A673 (cell line): ENCODE measurements at regions not wholly inside any gene's neighbourhood (a gene's known extent, or its start where the extent isn't known, plus 50 kb on each side); places are given as distances from the start of the nearest gene placed in this dataset.

Experiments
- BruUV-seq: library from RNA; stranded (reverse); fragments of 400-500 nt; replicated peaks from 2 replicates; lab custom pipeline; 2021; lab: Mats Ljungman, UMichigan
- CTCF ChIA-PET: fragments of 300-600 bp; sonication (Branson Sonifier 250); formaldehyde crosslinking; loops from one replicate; lab custom pipeline; 2022; ENCODE audit warnings: antibody characterized with exemption; lab: Charles Lee
- POLR2A ChIA-PET: fragments of 300-600 bp; sonication (Branson Sonifier 250); formaldehyde crosslinking; loops from one replicate; lab custom pipeline; 2022; ENCODE audit warnings: antibody characterized with exemption; ENCODE audit not compliant: low non-redundant PET; lab: Charles Lee
- DNase-seq: peaks from one replicate; pipeline ENCODE4 v3.0.0-alpha.2; 2015; ENCODE audit warnings: low spot score
- H3K27ac ChIP-seq: fragments of 200-600 bp; sonication (generic); 2 replicates; pipeline ENCODE4 v1.5.1; 2016; ENCODE audit warnings: mixed run types, low read depth, mild to moderate bottlenecking, mixed read lengths, antibody characterized with exemption, low read length; ENCODE audit not compliant: poor library complexity, severe bottlenecking
- H3K27me3 ChIP-seq: fragments of 200-600 bp; sonication (generic); replicated peaks from 2 replicates; pipeline ENCODE4 v1.6.1; 2017; ENCODE audit warnings: mixed run types, low read depth, mild to moderate bottlenecking, mixed read lengths, antibody characterized with exemption, low read length; ENCODE audit not compliant: insufficient read depth, poor library complexity
- H3K36me3 ChIP-seq: fragments of 200-600 bp; sonication (generic); 2 replicates; pipeline ENCODE4 v1.6.1; 2016; ENCODE audit warnings: mixed run types, mild to moderate bottlenecking, mixed read lengths, antibody characterized with exemption, low read length; ENCODE audit not compliant: insufficient read depth, poor library complexity, severe bottlenecking
- H3K4me1 ChIP-seq: fragments of 200-600 bp; sonication (generic); 2 replicates; pipeline ENCODE4 v1.6.1; 2017; ENCODE audit warnings: mixed run types, mild to moderate bottlenecking, mixed read lengths, antibody characterized with exemption, low read length; ENCODE audit not compliant: insufficient read depth, poor library complexity, severe bottlenecking
- H3K4me3 ChIP-seq: fragments of 200-600 bp; sonication (generic); 2 replicates; pipeline ENCODE4 v1.5.1; 2016; ENCODE audit warnings: low read depth, mixed run types, mild to moderate bottlenecking, mixed read lengths, low read length; ENCODE audit not compliant: poor library complexity, severe bottlenecking
- H3K9me3 ChIP-seq: fragments of 200-600 bp; sonication (generic); 2 replicates; pipeline ENCODE4 v1.6.1; 2016; ENCODE audit warnings: mixed run types, low read depth, mild to moderate bottlenecking, mixed read lengths, antibody characterized with exemption, low read length; ENCODE audit not compliant: poor library complexity, severe bottlenecking
- EZH2 ChIP-seq: fragments of 200-600 bp; sonication (generic); IDR thresholded peaks from 2 replicates; pipeline ENCODE4 v1.6.1; 2017; ENCODE audit warnings: borderline replicate concordance, low read depth, mild to moderate bottlenecking, mixed read lengths, antibody characterized with exemption, low read length; ENCODE audit not compliant: poor library complexity, severe bottlenecking
- intact Hi-C: fragments of 100-400 bp; cut with micrococcal nuclease; formaldehyde crosslinking; loops from one replicate; pipeline ENCODE4 v1.10.0; 2022; ENCODE audit not compliant: unreplicated experiment
- TF ChIP-seq, protein P1 (sequence below): fragments of 300-800, 200-600 bp; sonication (generic); conservative IDR thresholded peaks from 2 replicates; pipeline ENCODE4 v1.5.1; 2017; ENCODE audit warnings: low read depth, mild to moderate bottlenecking, antibody characterized with exemption, low read length, moderate library complexity, mixed read lengths

DNA sequence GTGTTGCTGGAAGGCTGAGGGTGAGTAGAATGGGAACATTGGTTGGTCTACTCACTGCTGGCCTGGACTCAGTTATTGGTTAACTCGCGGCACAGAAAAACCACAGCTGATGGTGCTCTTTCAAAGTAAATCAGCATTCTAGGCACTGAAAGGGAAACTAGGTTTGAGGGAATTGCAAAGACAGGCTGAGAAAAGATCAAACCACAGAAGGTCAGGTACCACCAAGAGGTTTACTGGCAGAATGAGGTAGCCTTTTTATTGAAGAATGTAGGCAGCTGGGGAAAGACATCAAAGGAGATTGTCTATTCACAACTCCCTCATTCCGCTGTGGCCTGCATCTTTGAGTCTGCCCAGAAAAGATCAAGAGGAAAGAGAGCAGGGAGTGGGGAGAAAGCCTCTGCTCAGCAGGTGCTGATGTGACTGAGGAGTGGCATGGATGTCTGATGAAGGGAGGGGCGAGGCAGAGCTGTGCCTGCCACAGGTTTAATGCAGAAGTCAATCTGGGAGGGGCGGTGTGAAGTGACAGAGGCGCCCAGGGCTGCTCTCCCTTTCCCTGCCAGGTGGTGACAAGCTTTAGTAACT is 255.5 kb downstream of the MAN2A1 start:
- Histone ChIP-seq H3K27ac (no peak overlapping the region), H3K4me3 (no peak overlapping the region), H3K9me3 (peaks cover under 1% of the 10 kb centered on the region), H3K36me3 (no peaks in the 10 kb centered on the region), H3K27me3 (no peaks in the 10 kb centered on the region), H3K4me1 (peaks cover 13% of the 10 kb centered on the region)
- intact Hi-C loops: no loop called here
- ChIA-PET CTCF (no interaction called here), POLR2A (no interaction called here)
- DNase-seq: no peak
- TF ChIP-seq, protein P1, sequence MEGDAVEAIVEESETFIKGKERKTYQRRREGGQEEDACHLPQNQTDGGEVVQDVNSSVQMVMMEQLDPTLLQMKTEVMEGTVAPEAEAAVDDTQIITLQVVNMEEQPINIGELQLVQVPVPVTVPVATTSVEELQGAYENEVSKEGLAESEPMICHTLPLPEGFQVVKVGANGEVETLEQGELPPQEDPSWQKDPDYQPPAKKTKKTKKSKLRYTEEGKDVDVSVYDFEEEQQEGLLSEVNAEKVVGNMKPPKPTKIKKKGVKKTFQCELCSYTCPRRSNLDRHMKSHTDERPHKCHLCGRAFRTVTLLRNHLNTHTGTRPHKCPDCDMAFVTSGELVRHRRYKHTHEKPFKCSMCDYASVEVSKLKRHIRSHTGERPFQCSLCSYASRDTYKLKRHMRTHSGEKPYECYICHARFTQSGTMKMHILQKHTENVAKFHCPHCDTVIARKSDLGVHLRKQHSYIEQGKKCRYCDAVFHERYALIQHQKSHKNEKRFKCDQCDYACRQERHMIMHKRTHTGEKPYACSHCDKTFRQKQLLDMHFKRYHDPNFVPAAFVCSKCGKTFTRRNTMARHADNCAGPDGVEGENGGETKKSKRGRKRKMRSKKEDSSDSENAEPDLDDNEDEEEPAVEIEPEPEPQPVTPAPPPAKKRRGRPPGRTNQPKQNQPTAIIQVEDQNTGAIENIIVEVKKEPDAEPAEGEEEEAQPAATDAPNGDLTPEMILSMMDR: no peak
- no peak for TF ChIP-seq EZH2
- BruUV-seq: no TSS peak

DNA sequence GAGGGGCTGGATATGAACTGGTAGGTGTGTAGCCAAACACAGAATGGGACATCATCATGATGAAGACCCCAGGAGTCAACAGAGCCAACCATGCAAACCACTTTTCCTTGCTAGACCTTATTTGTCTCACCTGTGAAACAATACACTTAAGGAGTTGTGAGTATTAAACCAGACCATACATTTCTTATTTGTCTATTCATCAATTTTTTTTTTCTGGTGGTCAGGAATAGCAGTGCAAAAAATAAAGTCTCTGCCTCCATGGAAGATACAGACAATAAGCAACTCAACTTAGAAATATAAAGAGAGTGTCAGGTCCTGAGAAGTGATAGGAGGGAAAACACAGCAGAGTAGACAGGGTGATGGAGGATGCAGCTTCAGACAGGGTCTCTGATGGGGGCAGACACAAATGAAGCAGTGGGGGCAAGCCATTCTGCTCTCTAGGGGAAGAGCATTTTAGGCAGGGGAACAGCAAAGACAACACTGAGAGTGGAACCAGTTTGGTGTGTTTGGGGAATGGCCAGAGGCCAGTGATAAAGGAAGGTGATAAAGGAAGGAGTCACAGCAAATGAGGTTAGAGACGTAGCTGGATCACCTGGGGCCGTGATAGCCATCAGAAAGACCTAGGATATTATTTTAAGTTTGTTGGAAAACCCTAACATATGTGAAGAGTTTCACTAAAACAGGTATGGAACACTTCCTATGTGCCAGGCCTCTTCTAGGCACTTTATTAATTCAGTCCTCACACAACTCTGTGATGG is 256.2 kb downstream of the MAN2A1 start:
- H3K9me3 ChIP-seq: no peaks in the 10 kb centered on the region
- no peak overlapping the region for H3K4me3 ChIP-seq
- no peaks in the 10 kb centered on the region for H3K36me3 ChIP-seq
- TF ChIP-seq, protein P1: no peak
- TF ChIP-seq EZH2: no peak
- intact Hi-C loops: no loop called here
- peaks cover 13% of the 10 kb centered on the region for H3K4me1 ChIP-seq
- no peak for DNase-seq
- POLR2A ChIA-PET: no interaction called here
- CTCF ChIA-PET: no interaction called here
- BruUV-seq: no TSS peak
- no peaks in the 10 kb centered on the region for H3K27me3 ChIP-seq
- H3K27ac ChIP-seq: no peak overlapping the region

DNA sequence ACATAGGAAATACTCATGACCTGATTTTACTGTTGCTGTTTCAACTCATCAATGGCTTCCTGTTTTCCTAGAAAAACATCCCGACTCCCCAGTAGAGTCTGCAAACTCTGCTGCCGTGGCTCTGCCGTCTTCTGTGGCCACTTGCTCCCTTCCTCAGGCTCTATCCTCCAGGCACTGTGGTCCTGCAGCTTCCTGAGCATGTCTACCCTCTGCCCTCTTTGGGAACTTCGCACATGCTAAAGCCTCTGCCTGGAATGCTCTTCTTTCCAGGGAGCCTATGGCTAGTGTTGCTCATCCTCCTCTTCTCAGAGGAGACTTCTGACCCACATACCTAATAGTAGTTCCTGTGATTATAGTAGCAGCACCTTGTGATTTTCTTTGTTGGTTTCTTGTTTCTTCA is 256.9 kb downstream of the MAN2A1 start:
- Histone ChIP-seq H3K9me3 (no peaks in the 10 kb centered on the region), H3K4me1 (peaks cover 13% of the 10 kb centered on the region), H3K27ac (no peak overlapping the region), H3K36me3 (no peaks in the 10 kb centered on the region), H3K4me3 (no peak overlapping the region), H3K27me3 (no peaks in the 10 kb centered on the region)
- no TSS peak for BruUV-seq
- TF ChIP-seq EZH2: no peak
- TF ChIP-seq, protein P1: no peak
- ChIA-PET POLR2A (no interaction called here), CTCF (no interaction called here)
- intact Hi-C loops: no loop called here
- DNase-seq: no peak
